ENCODE measurements at regions not wholly inside any gene's neighbourhood (a gene's known extent, or its start where the extent isn't known, plus 50 kb on each side); places are given as distances from the start of the nearest gene placed in this dataset.
"Not testable (repeated sequence)": the region's sequence is repeated elsewhere in the genome, so short reads cannot be mapped to it uniquely, and the experiment has no call there.

GRCh38 chrX:77389891-77390290 lies 57.3 kb upstream of the FGF16 start:
- no peaks in the 10 kb centered on the region for H3K27me3 ChIP-seq (ENCODE audit: insufficient read depth, low read length)
- no peak overlapping the region for H3K4me3 ChIP-seq (ENCODE audit: low read depth, low read length, poor library complexity, severe bottlenecking)
- H3F3A ChIP-seq (ENCODE audit: insufficient read depth, low read length), result no peaks in the 10 kb centered on the region
- no peaks in the 10 kb centered on the region for H4K20me1 ChIP-seq (ENCODE audit: insufficient read depth, low read length)
- H3K27ac ChIP-seq (ENCODE audit: low read depth, low read length, poor library complexity, severe bottlenecking), result no peak overlapping the region
- no peaks in the 10 kb centered on the region for H3K79me2 ChIP-seq (ENCODE audit: insufficient read depth, low read length)
- H3K4me2 ChIP-seq (ENCODE audit: low read length), result no peak overlapping the region
- H3K9me2 ChIP-seq (ENCODE audit: low read depth, low read length), result no peaks in the 10 kb centered on the region
- H3K36me3 ChIP-seq (ENCODE audit: insufficient read depth, low read length), result no peaks in the 10 kb centered on the region
- H3K4me1 ChIP-seq (ENCODE audit: insufficient read depth, low read length, severe bottlenecking), result no peaks in the 10 kb centered on the region
- no peaks in the 10 kb centered on the region for H3K9me3 ChIP-seq (ENCODE audit: low read length)
- H3K9ac ChIP-seq (ENCODE audit: low read length), result no peak overlapping the region
- TF ChIP-seq, protein P1, sequence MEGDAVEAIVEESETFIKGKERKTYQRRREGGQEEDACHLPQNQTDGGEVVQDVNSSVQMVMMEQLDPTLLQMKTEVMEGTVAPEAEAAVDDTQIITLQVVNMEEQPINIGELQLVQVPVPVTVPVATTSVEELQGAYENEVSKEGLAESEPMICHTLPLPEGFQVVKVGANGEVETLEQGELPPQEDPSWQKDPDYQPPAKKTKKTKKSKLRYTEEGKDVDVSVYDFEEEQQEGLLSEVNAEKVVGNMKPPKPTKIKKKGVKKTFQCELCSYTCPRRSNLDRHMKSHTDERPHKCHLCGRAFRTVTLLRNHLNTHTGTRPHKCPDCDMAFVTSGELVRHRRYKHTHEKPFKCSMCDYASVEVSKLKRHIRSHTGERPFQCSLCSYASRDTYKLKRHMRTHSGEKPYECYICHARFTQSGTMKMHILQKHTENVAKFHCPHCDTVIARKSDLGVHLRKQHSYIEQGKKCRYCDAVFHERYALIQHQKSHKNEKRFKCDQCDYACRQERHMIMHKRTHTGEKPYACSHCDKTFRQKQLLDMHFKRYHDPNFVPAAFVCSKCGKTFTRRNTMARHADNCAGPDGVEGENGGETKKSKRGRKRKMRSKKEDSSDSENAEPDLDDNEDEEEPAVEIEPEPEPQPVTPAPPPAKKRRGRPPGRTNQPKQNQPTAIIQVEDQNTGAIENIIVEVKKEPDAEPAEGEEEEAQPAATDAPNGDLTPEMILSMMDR (IDR thresholded peaks at IDR 0.05; ENCODE audit: low read length), result no peak
- no peak for TF ChIP-seq EZH2 (IDR thresholded peaks at IDR 0.05; ENCODE audit: borderline replicate concordance, low read length)
- no peak overlapping the region for H2AFZ ChIP-seq (ENCODE audit: low read length)

DNA sequence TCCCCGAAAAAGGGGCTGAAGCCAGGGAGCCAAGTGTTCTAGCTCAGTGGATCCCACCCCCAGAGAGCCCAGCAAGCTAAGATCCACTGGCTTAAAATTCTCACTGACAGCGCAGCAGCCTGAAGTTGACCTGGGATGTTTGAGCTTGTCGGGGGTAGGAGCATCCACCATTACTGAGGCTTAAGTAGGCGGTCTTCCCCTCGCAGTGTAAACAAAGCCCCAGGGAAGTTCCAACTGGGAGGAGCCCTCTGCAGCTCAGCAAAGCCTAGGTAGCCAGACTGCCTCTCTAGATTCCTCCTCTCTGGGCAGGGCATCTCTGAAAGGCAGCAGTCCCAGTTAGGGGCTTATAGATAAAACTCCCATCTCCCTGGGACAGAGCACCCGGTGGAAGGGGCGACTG lies 56.8 kb upstream of the FGF16 start:
- H3K9me3 ChIP-seq (ENCODE audit: low read length); H3K4me2 ChIP-seq (ENCODE audit: low read length); H3K9me2 ChIP-seq (ENCODE audit: low read depth, low read length); H3K4me3 ChIP-seq (ENCODE audit: low read depth, low read length, poor library complexity, severe bottlenecking); H3K27ac ChIP-seq (ENCODE audit: low read depth, low read length, poor library complexity, severe bottlenecking); H4K20me1 ChIP-seq (ENCODE audit: insufficient read depth, low read length); H3K36me3 ChIP-seq (ENCODE audit: insufficient read depth, low read length); H2AFZ ChIP-seq (ENCODE audit: low read length); H3K9ac ChIP-seq (ENCODE audit: low read length); H3K4me1 ChIP-seq (ENCODE audit: insufficient read depth, low read length, severe bottlenecking); H3F3A ChIP-seq (ENCODE audit: insufficient read depth, low read length); H3K27me3 ChIP-seq (ENCODE audit: insufficient read depth, low read length); H3K79me2 ChIP-seq (ENCODE audit: insufficient read depth, low read length): not testable (repeated sequence)

- no peak for TF ChIP-seq EZH2 (IDR thresholded peaks at IDR 0.05; ENCODE audit: borderline replicate concordance, low read length)
- TF ChIP-seq, protein P1 (IDR thresholded peaks at IDR 0.05; ENCODE audit: low read length), result no peak
- H3K4me2 ChIP-seq (ENCODE audit: low read length), result no peak overlapping the region
- no peak overlapping the region for H3K27ac ChIP-seq (ENCODE audit: low read depth, low read length, poor library complexity, severe bottlenecking)
Measured at GRCh38 chrX:77396781-77397180, 50.4 kb upstream of the FGF16 start.

More at GRCh38 chrX:77396781-77397180, 50.4 kb upstream of the FGF16 start:
- Histone ChIP-seq H3K4me3 (ENCODE audit: low read depth, low read length, poor library complexity, severe bottlenecking) (no peak overlapping the region), H3K4me1 (ENCODE audit: insufficient read depth, low read length, severe bottlenecking) (no peaks in the 10 kb centered on the region), H3F3A (ENCODE audit: insufficient read depth, low read length) (no peaks in the 10 kb centered on the region), H3K9me2 (ENCODE audit: low read depth, low read length) (no peaks in the 10 kb centered on the region), H3K27me3 (ENCODE audit: insufficient read depth, low read length) (no peaks in the 10 kb centered on the region), H2AFZ (ENCODE audit: low read length) (no peak overlapping the region), H3K79me2 (ENCODE audit: insufficient read depth, low read length) (no peaks in the 10 kb centered on the region), H3K9me3 (ENCODE audit: low read length) (no peaks in the 10 kb centered on the region), H3K9ac (ENCODE audit: low read length) (no peak overlapping the region), H4K20me1 (ENCODE audit: insufficient read depth, low read length) (no peaks in the 10 kb centered on the region), H3K36me3 (ENCODE audit: insufficient read depth, low read length) (no peaks in the 10 kb centered on the region)

Data from OCI-LY1 (cell line).